NCI-H446 treated with DMSO at 0.1 percent for 48 hours (cell line): ENCODE measurements at regions not wholly inside any gene's neighbourhood (a gene's known extent, or its start where the extent isn't known, plus 50 kb on each side); places are given as distances from the start of the nearest gene placed in this dataset.
A peak's percentile ranks its signal among the peaks of the same experiment; 100 is the strongest.
"Not testable (repeated sequence)": the region's sequence is repeated elsewhere in the genome, so short reads cannot be mapped to it uniquely, and the experiment has no call there.

Source experiments
- DNase-seq: peaks from one replicate; lab custom pipeline; 2025; lab: John Stamatoyannopoulos, UW

DNA sequence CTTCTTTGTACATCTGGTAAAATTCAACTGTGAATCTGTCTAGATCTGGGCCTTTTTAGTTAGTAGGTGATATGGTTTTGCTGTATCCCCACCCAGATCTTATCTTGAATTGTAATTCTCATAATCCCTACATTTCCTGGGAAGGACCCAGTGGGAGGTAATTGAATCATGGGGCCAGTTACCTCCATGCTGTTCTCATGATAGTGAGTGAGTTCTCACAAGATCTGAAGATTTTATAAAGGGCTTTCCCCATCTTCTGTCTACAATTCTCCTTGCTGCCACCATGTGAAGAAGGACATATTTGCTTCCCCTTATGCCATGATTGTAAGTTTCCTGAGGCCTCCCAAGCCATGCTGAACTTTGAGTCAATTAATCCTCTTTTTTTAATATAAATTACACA lies 410.4 kb upstream of the EPHA7 start:
- not testable (repeated sequence) for DNase-seq

DNA sequence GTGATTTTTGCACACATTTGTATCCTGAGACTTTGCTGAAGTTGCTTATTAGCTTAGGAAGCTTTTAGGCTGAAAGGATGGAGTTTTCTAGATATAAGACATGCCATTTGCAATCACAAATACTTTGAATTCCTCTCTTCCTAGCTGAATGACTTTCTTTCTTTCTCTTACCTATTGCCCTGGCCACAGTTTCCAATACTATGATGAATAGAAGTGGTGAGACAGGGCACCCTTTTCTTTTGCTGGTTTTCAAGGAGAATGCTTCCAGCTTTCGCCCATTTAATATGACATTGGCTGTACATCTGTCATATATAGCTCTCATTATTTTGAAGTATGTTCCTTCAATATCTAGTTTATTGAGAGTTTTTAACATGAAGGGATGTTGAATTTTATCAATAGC lies 409.6 kb upstream of the EPHA7 start:
- DNase-seq: no peak

DNA sequence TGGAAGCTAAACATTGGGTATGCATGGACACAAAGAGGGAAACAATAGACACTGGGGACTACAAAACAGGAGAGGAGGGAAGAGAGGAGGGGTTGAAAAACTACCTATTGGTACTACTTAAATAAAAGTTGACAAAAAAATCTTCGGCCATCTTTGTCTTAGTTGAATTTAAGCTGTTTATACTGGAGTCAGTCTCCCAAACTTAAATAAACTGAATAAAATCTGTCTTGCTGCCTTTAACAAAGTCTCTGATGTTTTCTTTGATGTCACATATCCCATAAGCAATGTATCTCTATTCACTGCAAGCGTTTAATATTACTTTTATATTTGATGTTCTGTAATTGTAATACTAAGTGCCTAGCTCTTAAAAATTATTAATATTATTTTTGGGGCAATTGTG lies 409.2 kb upstream of the EPHA7 start:
- DNase-seq: no peak

DNA sequence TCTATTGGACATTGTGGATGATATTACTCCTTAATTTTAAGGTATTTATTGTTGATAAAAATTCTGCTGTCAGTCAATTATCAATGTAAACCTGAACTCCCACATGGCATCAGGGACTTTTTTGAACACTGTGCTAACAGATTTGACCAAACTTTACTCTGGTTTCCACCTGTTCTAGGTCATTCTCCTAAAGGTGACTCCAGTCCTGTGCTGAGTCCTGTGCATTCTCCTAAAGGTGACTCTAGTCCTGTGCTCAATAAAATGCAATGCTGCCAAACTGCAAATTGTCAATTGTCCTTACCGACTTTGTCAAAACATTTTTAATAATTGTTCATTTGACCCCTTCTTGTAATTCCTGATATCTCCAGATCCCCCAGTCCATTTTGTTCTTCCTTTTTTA lies 408.4 kb upstream of the EPHA7 start:
- DNase-seq: no peak

- no peak for DNase-seq
Observed at GRCh38 chr6:93825950-93826349, 406.6 kb upstream of the EPHA7 start.

GRCh38 chr6:93823489-93823888 lies 404.1 kb upstream of the EPHA7 start:
- DNase-seq: no peak

DNA sequence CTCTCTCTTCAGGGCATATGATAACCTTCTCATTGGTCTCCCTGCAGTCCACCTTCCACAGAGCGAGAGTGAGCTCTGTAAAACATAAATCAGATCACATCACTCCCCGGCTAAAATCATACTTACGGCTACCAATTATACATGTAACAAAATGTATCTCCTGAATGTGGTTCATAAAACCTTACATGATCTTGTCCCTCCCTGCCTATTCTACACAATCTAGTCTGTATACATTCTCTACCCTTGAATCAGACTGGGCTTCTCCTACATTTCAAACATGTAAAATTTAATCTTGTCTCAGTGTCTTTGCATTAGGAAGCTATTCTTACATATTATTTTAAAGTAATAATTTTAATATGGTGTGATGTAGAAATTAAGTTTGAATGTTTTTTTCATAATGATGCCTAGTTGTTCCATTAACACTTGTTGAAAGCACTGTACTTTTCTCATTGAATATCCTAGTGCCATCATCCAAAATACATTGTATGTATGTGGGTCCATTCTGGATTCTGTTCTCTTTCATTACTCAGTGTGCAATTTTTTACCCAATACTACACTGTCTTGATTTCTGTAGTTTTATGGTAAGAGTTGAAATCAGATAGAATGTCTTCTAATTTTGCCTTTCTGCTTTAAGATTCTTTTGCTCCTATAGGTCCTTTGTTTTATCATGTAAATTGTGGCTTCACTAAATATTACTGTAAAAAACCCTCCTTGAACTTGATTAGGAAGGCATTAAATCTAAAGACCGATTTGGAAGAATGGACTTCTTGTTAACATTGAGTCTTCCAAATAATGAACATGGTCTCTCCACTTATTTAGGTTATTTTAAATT lies 403.3 kb upstream of the EPHA7 start:
- DNase-seq: no peak

DNA sequence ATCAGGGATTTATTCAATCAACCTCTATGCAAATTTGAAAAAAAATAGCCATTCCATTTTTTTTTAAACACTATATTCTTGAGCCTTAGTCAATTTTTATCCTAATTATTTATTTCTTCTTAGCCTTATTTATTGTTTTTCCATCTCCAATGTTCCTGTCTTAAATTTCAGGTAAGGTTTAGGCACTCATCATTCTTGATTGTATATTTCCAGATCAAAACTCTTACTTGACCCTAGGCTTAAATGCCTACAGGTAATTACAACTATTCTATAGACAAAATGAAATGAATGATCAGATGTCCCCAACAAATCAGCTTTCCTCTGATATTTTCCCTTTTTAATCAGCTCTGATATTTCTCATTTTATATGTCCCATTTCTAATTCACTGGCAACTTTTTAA lies 402.6 kb upstream of the EPHA7 start:
- no peak for DNase-seq

DNA sequence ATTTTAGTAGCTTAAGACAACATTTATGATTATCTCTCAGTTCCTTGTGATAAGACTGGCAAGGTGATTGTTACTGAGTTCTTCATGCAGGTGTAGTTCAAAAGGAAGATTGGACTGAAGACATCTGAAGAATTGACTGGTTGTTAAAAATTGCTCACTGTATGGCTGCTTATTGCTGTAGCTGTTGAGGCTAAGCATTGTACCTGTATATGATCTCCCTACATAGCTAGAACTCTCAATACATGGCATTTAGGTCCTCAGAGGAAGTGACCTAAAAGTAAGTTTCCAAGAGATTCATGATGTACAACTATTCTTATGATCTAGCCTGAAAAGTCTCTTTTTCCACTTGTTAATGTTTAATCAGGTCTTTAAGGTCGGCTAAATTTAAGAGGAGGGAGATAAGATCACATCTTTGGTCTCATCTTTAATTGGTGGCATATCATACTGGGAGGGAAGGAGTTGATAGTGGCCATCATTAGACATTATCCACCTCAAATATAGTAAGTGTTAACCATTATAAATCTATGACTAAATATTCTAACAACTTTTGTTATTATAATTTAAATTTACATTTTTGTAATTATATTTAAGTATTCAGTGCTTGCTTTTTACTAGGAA lies 401.2 kb upstream of the EPHA7 start:
- DNase-seq: no peak

- peak; percentile 74 for DNase-seq
Observed at GRCh38 chr6:93819189-93819588, 399.8 kb upstream of the EPHA7 start.

DNA sequence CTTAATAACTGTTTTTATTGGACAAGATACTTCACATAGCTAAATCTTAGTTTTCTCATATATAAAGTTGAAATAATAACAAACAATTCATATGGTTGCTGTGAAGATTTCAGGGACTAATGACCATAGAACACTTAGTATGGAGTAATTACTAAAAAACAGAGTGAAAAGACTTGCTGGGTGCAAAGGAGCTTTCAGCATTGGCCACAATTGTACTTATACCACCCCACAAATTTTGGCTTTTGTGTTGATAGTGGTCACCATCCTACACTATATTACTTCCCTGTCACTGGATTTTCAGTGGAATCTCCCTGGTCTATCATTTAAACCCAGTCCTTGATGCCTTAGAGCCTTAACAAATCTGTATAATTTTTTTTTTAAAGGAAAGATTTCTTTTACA lies 398.6 kb upstream of the EPHA7 start:
- no peak for DNase-seq

GRCh38 chr6:93806409-93807270 lies 387.3 kb upstream of the EPHA7 start:
- no peak for DNase-seq

DNA sequence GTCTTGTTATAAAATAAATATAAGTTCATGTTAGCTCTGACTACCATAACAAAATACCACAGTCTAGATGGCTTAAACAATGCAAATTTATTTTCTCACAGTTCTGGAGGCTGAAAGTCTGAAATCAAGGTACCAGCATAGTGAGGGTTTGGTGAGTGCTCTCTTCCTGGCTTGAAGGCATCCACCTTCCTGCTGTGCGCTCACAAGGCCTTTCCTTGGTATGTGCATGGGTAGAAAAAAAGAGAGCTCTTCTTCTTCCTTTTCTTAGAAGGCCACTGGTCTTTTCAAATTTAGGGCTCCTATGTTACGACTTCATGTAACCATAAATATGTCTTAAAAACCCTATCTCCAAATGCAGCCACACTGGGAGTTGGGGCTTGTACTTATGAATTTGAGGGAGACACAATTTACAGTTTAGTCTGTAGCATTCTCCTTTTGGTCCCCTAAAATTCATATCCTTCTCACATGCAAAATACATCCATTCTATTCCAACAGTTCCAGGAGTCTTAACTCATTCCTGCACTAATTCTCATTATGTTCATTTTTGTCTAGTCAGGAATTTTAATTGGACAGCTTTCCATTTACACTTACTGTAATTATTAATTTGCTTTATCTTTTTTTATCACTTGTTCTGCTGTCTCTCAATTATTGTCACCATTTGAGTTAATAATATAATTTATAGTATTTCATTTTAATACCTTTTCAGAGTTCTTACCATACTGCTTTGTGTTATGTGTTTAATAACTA lies 381.9 kb upstream of the EPHA7 start:
- no peak for DNase-seq

- no peak for DNase-seq
Observed at GRCh38 chr6:93799226-93799625, 379.9 kb upstream of the EPHA7 start.

DNA sequence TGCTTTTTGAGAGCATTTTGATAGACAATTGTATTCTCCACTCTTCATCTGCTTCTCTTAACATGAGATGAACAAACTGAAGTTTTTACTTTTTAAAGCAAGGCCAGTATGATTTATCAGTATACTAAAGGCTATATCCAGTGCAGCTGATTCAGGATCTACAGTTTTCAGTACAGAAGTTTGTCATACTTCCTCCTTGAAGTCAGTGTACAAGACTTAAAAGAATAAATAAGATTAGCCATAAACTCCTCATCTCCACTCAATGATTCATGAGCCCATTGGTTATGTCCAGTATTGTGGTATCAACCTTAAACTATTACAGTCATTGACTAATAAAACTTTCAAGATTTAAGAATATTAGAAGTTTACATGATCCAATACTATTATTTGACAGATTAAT lies 374.8 kb upstream of the EPHA7 start:
- no peak for DNase-seq

GRCh38 chr6:93792746-93793145 lies 373.4 kb upstream of the EPHA7 start:
- DNase-seq: no peak

- DNase-seq: no peak
Observed at GRCh38 chr6:93790981-93791380, 371.6 kb upstream of the EPHA7 start.

- no peak for DNase-seq
Observed at GRCh38 chr6:93789532-93789931, 370.2 kb upstream of the EPHA7 start.

- no peak for DNase-seq
Observed at GRCh38 chr6:93787841-93788240, 368.5 kb upstream of the EPHA7 start.

GRCh38 chr6:93786474-93787330 lies 367.3 kb upstream of the EPHA7 start:
- no peak for DNase-seq

DNA sequence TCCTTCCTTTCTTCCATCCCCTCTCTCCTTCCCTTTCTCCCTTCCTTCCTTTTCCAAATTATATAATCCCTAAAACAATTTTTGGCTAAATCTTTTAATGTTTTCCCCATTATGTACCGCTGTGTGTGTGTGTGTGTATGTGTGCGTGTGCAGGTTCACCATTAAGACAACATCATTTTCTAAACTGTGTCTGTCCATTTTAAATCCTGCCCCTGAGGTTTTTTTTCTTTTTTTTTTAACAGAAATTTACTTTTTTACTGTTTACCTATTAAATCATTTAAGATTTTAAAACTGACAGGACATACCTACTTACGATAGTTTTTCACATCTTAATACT lies 366.3 kb upstream of the EPHA7 start:
- DNase-seq: no peak
